Stimulated activated naive CD4-positive, alpha-beta T cell (primary cell): ENCODE measurements at regions not wholly inside any gene's neighbourhood (a gene's known extent, or its start where the extent isn't known, plus 50 kb on each side); places are given as distances from the start of the nearest gene placed in this dataset.

ENCODE experiments used
- DNase-seq, 6 experiments: peaks; one replicate each; lab custom pipeline; 2025; lab: John Stamatoyannopoulos, UW

GRCh38 chr2:238985041-238985729 is 137.3 kb downstream of the TWIST2 start:
- DNase-seq: no peak

- no peak for DNase-seq
Observed at GRCh38 chr2:238985931-238986446, 138.1 kb downstream of the TWIST2 start.

- no peak for DNase-seq
Observed at GRCh38 chr2:238986491-238987351, 138.8 kb downstream of the TWIST2 start.

GRCh38 chr2:238987352-238987981 is 139.6 kb downstream of the TWIST2 start:
- no peak for DNase-seq

GRCh38 chr2:238988105-238988504 is 140.2 kb downstream of the TWIST2 start:
- DNase-seq: no peak

- no peak for DNase-seq
Observed at GRCh38 chr2:238988752-238989151, 140.9 kb downstream of the TWIST2 start.

- DNase-seq: no peak
Observed at GRCh38 chr2:238989484-238989883, 141.6 kb downstream of the TWIST2 start.

- DNase-seq: no peak
Observed at GRCh38 chr2:238994432-238994831, 146.5 kb downstream of the TWIST2 start.

GRCh38 chr2:238994876-238995275 is 147.0 kb downstream of the TWIST2 start:
- DNase-seq: no peak

- no peak for DNase-seq
Observed at GRCh38 chr2:238995634-238996033, 147.7 kb downstream of the TWIST2 start.

GRCh38 chr2:238996331-238997136 is 148.6 kb downstream of the TWIST2 start:
- DNase-seq: no peak

- no peak for DNase-seq
Observed at GRCh38 chr2:238997137-238997390, 149.2 kb downstream of the TWIST2 start.

GRCh38 chr2:238997684-238998083 is 149.8 kb downstream of the TWIST2 start:
- DNase-seq: no peak
